ENCODE measurements at regions not wholly inside any gene's neighbourhood (a gene's known extent, or its start where the extent isn't known, plus 50 kb on each side); places are given as distances from the start of the nearest gene placed in this dataset.

DNA sequence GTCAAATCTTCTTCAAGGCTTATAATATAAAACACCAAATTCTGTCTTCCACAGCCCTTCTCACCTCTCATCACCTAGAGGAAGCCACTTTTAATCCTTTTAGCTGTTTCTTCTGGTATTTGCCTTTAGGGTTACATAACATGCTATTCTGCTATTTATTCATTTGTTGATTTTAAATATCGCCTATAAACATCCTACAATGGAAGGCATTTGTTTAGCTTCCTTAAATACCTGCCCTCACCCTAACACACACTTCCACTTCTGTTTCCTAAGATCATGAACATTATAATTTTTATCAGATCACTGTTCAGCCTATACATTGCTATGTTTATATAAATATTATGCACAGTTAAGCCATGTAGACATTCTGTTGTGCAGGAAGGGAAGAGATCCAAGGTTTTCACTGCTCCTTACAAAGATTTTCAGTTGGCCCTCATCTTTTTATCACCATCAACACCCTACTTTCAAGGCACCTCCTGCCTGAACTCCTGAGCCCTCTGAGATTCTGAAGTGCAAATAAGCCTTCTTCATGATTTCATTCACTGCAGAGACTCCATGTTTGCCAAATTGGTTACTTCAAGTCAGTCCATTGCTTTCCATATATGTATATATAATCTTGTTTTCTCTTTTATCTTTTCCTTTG is 356.9 kb upstream of the ACTBL2 start:
- no peak for TF ChIP-seq EZH2 (IDR thresholded peaks at IDR 0.05; ENCODE audit: low read length)
- TF ChIP-seq, protein P1, sequence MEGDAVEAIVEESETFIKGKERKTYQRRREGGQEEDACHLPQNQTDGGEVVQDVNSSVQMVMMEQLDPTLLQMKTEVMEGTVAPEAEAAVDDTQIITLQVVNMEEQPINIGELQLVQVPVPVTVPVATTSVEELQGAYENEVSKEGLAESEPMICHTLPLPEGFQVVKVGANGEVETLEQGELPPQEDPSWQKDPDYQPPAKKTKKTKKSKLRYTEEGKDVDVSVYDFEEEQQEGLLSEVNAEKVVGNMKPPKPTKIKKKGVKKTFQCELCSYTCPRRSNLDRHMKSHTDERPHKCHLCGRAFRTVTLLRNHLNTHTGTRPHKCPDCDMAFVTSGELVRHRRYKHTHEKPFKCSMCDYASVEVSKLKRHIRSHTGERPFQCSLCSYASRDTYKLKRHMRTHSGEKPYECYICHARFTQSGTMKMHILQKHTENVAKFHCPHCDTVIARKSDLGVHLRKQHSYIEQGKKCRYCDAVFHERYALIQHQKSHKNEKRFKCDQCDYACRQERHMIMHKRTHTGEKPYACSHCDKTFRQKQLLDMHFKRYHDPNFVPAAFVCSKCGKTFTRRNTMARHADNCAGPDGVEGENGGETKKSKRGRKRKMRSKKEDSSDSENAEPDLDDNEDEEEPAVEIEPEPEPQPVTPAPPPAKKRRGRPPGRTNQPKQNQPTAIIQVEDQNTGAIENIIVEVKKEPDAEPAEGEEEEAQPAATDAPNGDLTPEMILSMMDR (optimal IDR thresholded peaks at IDR 0.05 in 1 of 3, IDR thresholded peaks at IDR 0.05 in 1 of 3, conservative IDR thresholded peaks at IDR 0.05 in 1 of 3; ENCODE audit: extremely low read depth in 1 of 3, insufficient read depth in 2 of 3, low read length in 3 of 3), result no peak
